ENCODE measurements at regions not wholly inside any gene's neighbourhood (a gene's known extent, or its start where the extent isn't known, plus 50 kb on each side); places are given as distances from the start of the nearest gene placed in this dataset.

GRCh38 chr15:77819048-77819850 lies 186.5 kb upstream of the LINGO1 start:
- no peak for DNase-seq

- DNase-seq = no peak
These were observed 185.9 kb upstream of the LINGO1 start for GRCh38 chr15:77818484-77819047.

GRCh38 chr15:77817434-77817833 lies 184.7 kb upstream of the LINGO1 start:
- no peak for DNase-seq

GRCh38 chr15:77816983-77817382 lies 184.3 kb upstream of the LINGO1 start:
- no peak for DNase-seq

- DNase-seq = no peak
These were observed 182.3 kb upstream of the LINGO1 start for GRCh38 chr15:77815015-77815414.

- no peak for DNase-seq
These were observed 180.0 kb upstream of the LINGO1 start for GRCh38 chr15:77812664-77813063.

DNA sequence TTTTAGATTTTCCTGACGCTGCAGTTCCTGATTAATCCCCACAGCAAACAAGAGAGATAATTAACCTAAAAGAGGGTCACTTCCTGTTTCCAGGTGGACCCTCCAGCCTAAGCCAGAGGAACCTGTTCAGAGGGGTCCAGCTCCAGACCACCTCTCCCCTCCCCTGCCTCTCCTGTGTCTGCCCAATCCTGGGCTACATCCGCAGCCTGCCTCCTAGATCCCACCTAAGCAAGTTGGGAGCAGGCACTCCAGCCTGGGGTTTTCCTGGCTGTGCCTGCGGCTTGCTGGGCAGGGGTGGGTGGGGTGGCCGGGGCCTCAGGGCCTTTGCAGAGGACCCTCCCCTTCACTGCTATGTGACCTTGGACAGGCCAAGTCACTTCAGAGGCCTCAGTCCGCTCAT lies 178.6 kb upstream of the LINGO1 start:
- DNase-seq = no peak

GRCh38 chr15:77810130-77810571 lies 177.4 kb upstream of the LINGO1 start:
- DNase-seq = no peak

DNA sequence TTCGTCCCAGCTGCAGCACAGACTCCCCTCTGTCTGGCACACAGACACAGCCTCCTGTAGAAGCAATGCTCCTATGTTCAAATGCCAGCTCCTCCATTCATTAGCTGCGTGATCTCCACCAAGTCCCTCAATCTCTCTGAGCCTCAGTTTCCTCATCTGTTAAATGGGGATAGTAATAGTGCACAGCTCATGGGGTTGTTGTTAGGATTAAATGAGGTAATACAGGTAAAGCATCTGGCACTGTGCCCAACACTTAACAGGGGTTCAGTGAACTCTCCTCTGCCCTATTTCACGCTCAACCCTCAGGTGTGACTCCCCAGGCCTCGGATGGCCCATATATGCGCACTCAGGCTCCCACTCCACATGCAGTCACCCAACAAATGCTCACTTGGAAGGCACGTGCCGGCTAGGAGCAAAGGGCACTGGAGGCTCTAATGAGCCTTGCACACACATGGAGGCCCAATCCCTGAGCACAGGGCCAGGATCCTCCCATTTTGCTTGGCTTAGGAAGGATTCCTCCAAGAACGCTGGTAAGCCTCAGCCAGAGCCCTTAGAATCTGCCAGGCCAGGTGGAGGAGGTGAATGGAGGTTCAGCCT lies 176.0 kb upstream of the LINGO1 start:
- no peak for DNase-seq

DNA sequence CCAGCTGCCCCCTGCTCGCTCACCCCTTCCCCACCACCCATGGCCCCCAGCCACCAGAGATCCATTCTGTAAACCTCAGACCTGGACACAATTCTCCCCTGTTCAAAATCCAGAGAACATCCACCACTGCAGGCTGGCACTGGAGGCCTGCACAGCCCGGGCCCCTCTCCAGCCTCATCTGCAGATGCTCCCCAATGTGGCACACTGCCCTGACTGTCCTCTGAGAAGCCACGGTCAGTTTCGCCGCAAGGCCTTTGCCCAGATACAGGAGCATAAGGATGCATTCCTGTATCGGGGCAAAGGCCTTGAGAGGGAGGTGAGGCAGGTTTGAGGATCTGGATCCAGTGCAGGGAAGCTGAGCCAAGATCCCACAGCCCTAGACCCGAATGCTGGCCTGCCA lies 175.4 kb upstream of the LINGO1 start:
- no peak for DNase-seq

DNA sequence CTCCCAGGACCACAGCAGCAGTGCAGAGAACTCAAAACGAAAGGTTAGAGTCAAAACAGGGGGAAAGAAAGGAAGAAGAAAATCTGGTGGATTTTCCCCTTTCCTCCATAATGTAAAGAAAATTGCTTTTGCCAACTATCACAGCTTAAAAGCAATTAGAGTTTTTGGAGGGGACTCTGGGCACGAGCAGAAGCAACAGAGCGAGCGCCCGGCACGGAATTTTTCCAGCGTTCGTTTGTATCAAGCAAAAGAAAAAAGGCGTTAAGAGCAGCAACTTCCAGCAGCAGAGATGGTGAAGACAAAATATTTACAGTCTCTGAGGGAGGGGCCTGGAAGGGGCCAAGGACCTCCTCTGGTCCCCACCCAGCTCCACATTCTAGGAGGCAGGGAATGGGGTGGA lies 174.9 kb upstream of the LINGO1 start:
- DNase-seq = no peak

DNA sequence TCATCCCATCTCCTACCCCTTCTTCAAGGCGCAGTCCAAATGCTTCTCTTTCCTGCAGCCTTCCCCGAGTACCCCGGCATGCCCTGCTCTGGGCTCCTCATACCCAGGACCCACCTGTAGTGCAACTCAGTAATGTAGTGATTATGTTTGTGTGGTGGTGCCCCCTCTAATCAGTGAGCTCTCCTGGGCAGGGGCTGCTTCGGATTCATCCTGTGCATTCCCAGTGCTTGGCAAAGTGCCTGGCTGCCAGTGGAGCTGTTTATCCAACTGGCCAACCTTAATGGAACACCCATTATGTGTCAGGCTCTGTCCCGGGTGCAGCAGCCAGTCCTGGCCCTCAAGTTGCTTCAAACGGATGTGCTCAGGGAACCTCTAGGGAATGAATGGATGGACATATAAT lies 174.4 kb upstream of the LINGO1 start:
- no peak for DNase-seq

DNA sequence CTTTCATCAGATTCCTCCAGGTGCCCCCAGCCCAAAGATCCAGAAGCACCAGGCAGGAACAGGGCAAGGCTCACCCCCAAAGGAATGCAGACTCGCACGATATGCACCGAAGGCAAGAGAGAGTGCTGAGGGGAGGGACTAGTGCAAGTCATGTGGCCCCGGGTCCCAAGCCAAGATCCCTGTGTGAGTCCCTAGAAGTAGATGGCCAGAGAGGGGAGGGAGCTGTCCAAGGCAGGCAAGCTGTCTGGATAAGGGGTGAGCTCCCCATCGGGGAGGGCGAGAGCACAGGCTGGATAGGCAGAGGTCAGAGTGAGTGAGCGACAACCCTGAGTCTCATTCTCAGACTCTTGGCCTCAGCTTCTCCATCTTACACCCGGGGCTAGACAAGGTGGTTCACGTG lies 171.5 kb upstream of the LINGO1 start:
- no peak for DNase-seq

- DNase-seq = no peak
These were observed 170.8 kb upstream of the LINGO1 start for GRCh38 chr15:77803487-77803886.

GRCh38 chr15:77800305-77800704 lies 167.6 kb upstream of the LINGO1 start:
- DNase-seq = no peak

DNA sequence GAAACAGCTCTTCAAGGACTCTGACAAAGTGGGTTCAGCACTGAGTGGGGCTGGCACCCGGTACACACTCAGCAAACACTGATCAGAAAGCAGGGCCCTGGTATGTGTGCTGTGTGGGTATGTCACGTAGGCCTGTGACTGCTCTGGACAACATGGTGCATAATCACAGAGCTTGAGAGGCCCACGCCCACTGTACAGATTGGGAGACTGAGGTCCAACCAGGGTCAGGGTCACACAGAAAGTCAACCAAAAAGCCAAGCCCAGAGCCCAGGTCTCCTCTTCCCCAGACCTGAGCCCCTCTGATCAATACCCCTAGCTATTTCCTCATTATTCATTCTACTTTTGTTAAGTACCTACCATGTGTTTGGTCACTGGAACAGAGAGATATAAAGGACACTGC lies 166.1 kb upstream of the LINGO1 start:
- no peak for DNase-seq

- DNase-seq = no peak
These were observed 165.6 kb upstream of the LINGO1 start for GRCh38 chr15:77798151-77798835.

GRCh38 chr15:77797270-77797669 lies 164.6 kb upstream of the LINGO1 start:
- no peak for DNase-seq

- no peak for DNase-seq
These were observed 163.5 kb upstream of the LINGO1 start for GRCh38 chr15:77796046-77796729.

DNA sequence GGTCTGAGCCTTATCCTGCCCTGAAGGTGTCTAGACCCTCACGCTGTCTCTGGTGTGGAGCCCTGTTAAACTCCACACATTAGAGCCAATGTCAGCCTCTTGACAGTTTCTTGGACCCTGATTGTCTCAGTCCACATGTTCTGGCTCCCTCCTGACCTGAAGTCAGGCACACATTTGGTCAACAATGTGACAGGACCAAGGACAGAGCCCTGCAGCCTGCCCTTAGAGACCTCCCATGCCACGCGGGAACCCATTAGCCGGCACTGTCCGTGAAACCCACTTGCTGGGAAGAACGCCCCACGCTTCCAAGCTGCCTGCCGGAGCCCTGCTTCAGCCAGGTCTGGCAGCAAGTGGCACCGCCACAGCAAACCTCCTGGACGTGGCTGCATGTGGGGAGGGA lies 162.7 kb upstream of the LINGO1 start:
- DNase-seq = no peak

- DNase-seq = no peak
These were observed 159.2 kb upstream of the LINGO1 start for GRCh38 chr15:77791941-77792340.

- DNase-seq = no peak
These were observed 157.8 kb upstream of the LINGO1 start for GRCh38 chr15:77790481-77790880.

DNA sequence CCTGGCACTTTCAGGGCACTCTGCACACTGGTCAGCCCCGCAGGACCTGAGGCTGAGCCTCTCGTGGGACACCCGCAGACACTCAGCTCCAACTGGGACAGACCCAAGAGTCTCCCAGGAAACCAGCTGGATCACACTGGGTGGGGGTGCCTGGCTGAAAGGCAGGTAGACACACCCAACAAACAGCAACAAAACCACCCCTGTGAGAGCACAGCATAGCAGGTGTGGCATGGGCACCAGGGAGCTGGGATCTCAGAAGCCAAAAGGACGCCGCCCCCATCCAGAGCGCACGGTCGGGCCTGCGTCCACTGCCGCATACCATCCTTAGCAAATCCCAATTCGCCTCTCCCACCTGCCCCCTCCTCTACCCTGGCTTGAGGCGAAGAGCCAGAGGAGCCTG lies 154.2 kb upstream of the LINGO1 start:
- no peak for DNase-seq
